GM23248 (cell line): ENCODE measurements at regions not wholly inside any gene's neighbourhood (a gene's known extent, or its start where the extent isn't known, plus 50 kb on each side); places are given as distances from the start of the nearest gene placed in this dataset.

ENCODE experiments used
- DNase-seq: peaks from one replicate; pipeline ENCODE4 v3.0.0-alpha.2; 2015
- H2AFZ ChIP-seq: fragments of 200-600 bp; sonication (generic); 2 replicates; pipeline ENCODE4 v1.6.1; 2016; ENCODE audit warnings: antibody characterized with exemption
- H3F3A ChIP-seq: fragments of 200-600 bp; sonication (generic); 2 replicates; pipeline ENCODE4 v1.6.1; 2016; ENCODE audit warnings: mild to moderate bottlenecking, antibody characterized with exemption, mixed run types; ENCODE audit not compliant: insufficient read depth
- H3K27ac ChIP-seq: fragments of 200-600 bp; sonication (generic); 2 replicates; pipeline ENCODE4 v1.5.1; 2016; ENCODE audit warnings: mild to moderate bottlenecking
- H3K27me3 ChIP-seq: fragments of 200-600 bp; sonication (generic); replicated peaks from 2 replicates; pipeline ENCODE4 v1.6.1; 2016; ENCODE audit warnings: mild to moderate bottlenecking; ENCODE audit not compliant: insufficient read depth
- H3K36me3 ChIP-seq: fragments of 200-600 bp; sonication (generic); 2 replicates; pipeline ENCODE4 v1.6.1; 2016; ENCODE audit warnings: low read depth, mild to moderate bottlenecking
- H3K4me1 ChIP-seq: fragments of 200-600 bp; sonication (generic); 2 replicates; pipeline ENCODE4 v1.6.1; 2016; ENCODE audit warnings: mild to moderate bottlenecking; ENCODE audit not compliant: insufficient read depth
- H3K4me2 ChIP-seq: fragments of 200-600 bp; sonication (generic); one replicate; pipeline ENCODE4 v1.6.1; 2016; ENCODE audit warnings: mild to moderate bottlenecking; ENCODE audit not compliant: unreplicated experiment
- H3K4me3 ChIP-seq: fragments of 200-600 bp; sonication (generic); 2 replicates; pipeline ENCODE4 v1.5.1; 2016; ENCODE audit warnings: mild to moderate bottlenecking
- H3K79me2 ChIP-seq: fragments of 200-600 bp; sonication (generic); 2 replicates; pipeline ENCODE4 v1.6.1; 2016; ENCODE audit warnings: mild to moderate bottlenecking; ENCODE audit not compliant: insufficient read depth
- H3K9ac ChIP-seq: fragments of 200-600 bp; sonication (generic); 2 replicates; pipeline ENCODE4 v1.6.1; 2016; ENCODE audit warnings: mild to moderate bottlenecking
- H3K9me2 ChIP-seq: fragments of 200-600 bp; sonication (generic); 2 replicates; pipeline ENCODE4 v1.6.1; 2016; ENCODE audit warnings: mixed run types, mild to moderate bottlenecking, moderate library complexity; ENCODE audit not compliant: insufficient read depth
- H3K9me3 ChIP-seq: fragments of 200-600 bp; sonication (generic); one replicate; pipeline ENCODE4 v1.6.1; 2017; ENCODE audit warnings: low read depth
- H4K20me1 ChIP-seq: fragments of 200-600 bp; sonication (generic); 2 replicates; pipeline ENCODE4 v1.6.0; 2016; ENCODE audit not compliant: insufficient read depth
- EZH2 ChIP-seq: fragments of 200-600 bp; sonication (generic); IDR thresholded peaks from 2 replicates; pipeline ENCODE4 v1.6.1; 2018; ENCODE audit warnings: antibody characterized with exemption, mild to moderate bottlenecking; ENCODE audit not compliant: insufficient read depth, poor library complexity, severe bottlenecking
- EZH2phosphoT487 ChIP-seq: fragments of 200-600 bp; sonication (generic); IDR thresholded peaks from 2 replicates; pipeline ENCODE4 v1.6.1; 2018; ENCODE audit warnings: antibody characterized with exemption, moderate library complexity, mild to moderate bottlenecking, low read depth; ENCODE audit not compliant: insufficient read depth
- WGBS, 2 experiments: methylation state at CpG; one replicate each; pipeline ENCODE4 v1.1.6; 2015 to 2017; ENCODE audit warnings: low lambda C conversion rate in 2 of 2, low coverage in 1 of 2; ENCODE audit errors: missing lambda C conversion rate in 2 of 2; 5-methylcytosine and 5-hydroxymethylcytosine counted together
- in situ Hi-C: fragments of 300-500 bp; cut with MboI; formaldehyde crosslinking; loops from 2 replicates; pipeline ENCODE4 v1.15.0; 2020

DNA sequence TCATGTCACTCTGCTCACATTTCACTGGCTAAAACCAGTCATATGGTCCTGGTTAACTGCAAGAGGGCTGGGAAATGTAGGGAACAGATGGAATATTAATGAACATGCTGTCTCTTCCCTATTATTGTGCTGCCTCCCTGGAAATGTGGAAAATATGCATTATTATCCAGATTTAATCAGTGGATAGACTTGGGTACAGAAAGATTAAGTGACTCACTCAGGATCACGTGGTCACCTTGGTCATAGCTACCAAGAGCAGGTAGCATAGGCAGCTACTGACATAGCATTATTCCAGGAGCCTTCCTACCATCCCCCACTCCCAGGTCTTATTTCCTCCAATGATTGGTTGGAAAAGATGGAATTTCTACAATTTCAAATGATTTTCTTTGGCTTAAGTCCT is 141.1 kb downstream of the HRH4 start:
- no peak overlapping the region for H2AFZ ChIP-seq
- H3K4me1 ChIP-seq = no peaks in the 10 kb centered on the region
- DNase-seq = no peak
- in situ Hi-C loops = no loop called here
- H3K4me2 ChIP-seq = no peak overlapping the region
- no peaks in the 10 kb centered on the region for H4K20me1 ChIP-seq
- H3K9me3 ChIP-seq = no peaks in the 10 kb centered on the region
- TF ChIP-seq EZH2phosphoT487 (no peak), EZH2 (no peak)
- no peaks in the 10 kb centered on the region for H3K79me2 ChIP-seq
- H3K27ac ChIP-seq = no peak overlapping the region
- H3K4me3 ChIP-seq = no peak overlapping the region
- H3F3A ChIP-seq = no peaks in the 10 kb centered on the region
- 5 to 13% methylated on average over 1 of the region's 1 CpG for WGBS, 2 experiments
- no peaks in the 10 kb centered on the region for H3K36me3 ChIP-seq
- H3K27me3 ChIP-seq = peaks cover 22% of the 10 kb centered on the region; the same call in 1 of the 2 replicates
- H3K9ac ChIP-seq = no peak overlapping the region
- H3K9me2 ChIP-seq = no peaks in the 10 kb centered on the region

DNA sequence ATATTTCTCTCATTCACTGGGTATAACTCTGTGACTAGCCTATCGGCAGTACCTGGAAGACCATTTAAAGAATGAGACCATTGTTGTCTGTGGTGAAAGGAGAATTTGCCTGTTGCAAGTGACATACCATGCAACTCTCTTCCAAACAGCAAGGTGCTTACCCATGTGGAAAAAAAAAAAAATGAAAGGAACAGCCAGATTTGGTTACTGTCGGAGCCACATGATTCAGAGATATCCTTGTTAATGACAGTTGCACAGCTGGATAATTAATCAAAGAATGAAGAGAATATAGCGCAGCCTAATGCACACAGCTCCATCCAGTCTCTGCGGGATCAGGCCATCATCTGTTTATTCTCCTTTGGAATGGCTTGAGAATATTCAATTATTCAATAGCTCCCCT is 141.8 kb downstream of the HRH4 start:
- H4K20me1 ChIP-seq = no peaks in the 10 kb centered on the region
- H3K4me2 ChIP-seq = no peak overlapping the region
- no peak overlapping the region for H3K27ac ChIP-seq
- H3K4me1 ChIP-seq = no peaks in the 10 kb centered on the region
- H3K4me3 ChIP-seq = no peak overlapping the region
- no peaks in the 10 kb centered on the region for H3K9me2 ChIP-seq
- in situ Hi-C loops = no loop called here
- no peaks in the 10 kb centered on the region for H3F3A ChIP-seq
- no peak for DNase-seq
- no peaks in the 10 kb centered on the region for H3K79me2 ChIP-seq
- H2AFZ ChIP-seq = no peak overlapping the region
- no peaks in the 10 kb centered on the region for H3K9me3 ChIP-seq
- TF ChIP-seq EZH2phosphoT487 (no peak), EZH2 (no peak)
- peaks cover 17% of the 10 kb centered on the region; the same call in 1 of the 2 replicates for H3K27me3 ChIP-seq
- 91 to 94% methylated on average over 4 of the region's 4 CpGs for WGBS, 2 experiments
- H3K9ac ChIP-seq = no peak overlapping the region
- no peaks in the 10 kb centered on the region for H3K36me3 ChIP-seq

- no peak overlapping the region for H3K9ac ChIP-seq
- no peaks in the 10 kb centered on the region for H3K9me3 ChIP-seq
- H3K36me3 ChIP-seq = no peaks in the 10 kb centered on the region
- no peak overlapping the region for H2AFZ ChIP-seq
- H3K4me2 ChIP-seq = no peak overlapping the region
- no peaks in the 10 kb centered on the region for H3K79me2 ChIP-seq
- no peak for DNase-seq
- H3K4me3 ChIP-seq = no peak overlapping the region
- no peak overlapping the region for H3K27ac ChIP-seq
- H3F3A ChIP-seq = no peaks in the 10 kb centered on the region
- no peak for TF ChIP-seq EZH2phosphoT487
- no peak for TF ChIP-seq EZH2
- H3K27me3 ChIP-seq = peaks cover 9% of the 10 kb centered on the region; the same call in 1 of the 2 replicates
- WGBS, 2 experiments = 15 to 21% methylated on average over 3 of the region's 3 CpGs
- H3K9me2 ChIP-seq = no peaks in the 10 kb centered on the region
- in situ Hi-C loops = no loop called here
- no peaks in the 10 kb centered on the region for H4K20me1 ChIP-seq
- H3K4me1 ChIP-seq = no peaks in the 10 kb centered on the region
These were observed 142.7 kb downstream of the HRH4 start for GRCh38 chr18:24603151-24603550.

- Histone ChIP-seq H3K27me3 (no peaks in the 10 kb centered on the region; the same call in none of the 2 replicates), H3K27ac (no peak overlapping the region), H3F3A (no peaks in the 10 kb centered on the region), H3K9me3 (no peaks in the 10 kb centered on the region), H3K9ac (no peak overlapping the region), H3K4me1 (no peaks in the 10 kb centered on the region), H3K36me3 (no peaks in the 10 kb centered on the region), H2AFZ (no peak overlapping the region), H3K9me2 (no peaks in the 10 kb centered on the region), H4K20me1 (no peaks in the 10 kb centered on the region), H3K4me2 (no peak overlapping the region), H3K79me2 (no peaks in the 10 kb centered on the region), H3K4me3 (no peak overlapping the region)
- 16 to 30% methylated on average over 1 of the region's 1 CpG for WGBS, 2 experiments
- TF ChIP-seq EZH2phosphoT487 = no peak
- in situ Hi-C loops = no loop called here
- no peak for DNase-seq
These were observed 145.0 kb downstream of the HRH4 start for GRCh38 chr18:24605444-24605843.

DNA sequence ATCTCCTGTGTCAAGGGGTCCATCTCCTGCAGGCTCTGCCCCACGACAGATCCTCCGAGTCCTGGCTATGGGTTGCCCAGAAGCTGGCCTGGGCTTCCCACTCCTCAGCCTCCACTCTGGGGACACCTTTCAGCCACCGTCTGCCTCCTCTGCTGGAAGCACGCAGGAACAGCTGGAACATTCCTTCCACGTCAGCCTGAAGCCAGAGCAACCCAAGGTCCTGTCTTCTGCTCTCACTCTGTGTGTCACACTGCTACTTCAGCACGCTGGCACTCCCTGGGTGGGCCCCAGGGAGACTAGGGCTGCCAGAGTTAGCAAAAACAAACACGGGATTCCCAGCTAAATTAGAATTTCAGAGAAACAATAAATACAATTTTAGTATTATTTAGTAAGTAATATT is 148.8 kb downstream of the HRH4 start:
- in situ Hi-C loops = no loop called here
- H4K20me1 ChIP-seq = no peaks in the 10 kb centered on the region
- no peaks in the 10 kb centered on the region for H3K9me3 ChIP-seq
- H2AFZ ChIP-seq = no peak overlapping the region
- H3K27me3 ChIP-seq = peaks cover 8% of the 10 kb centered on the region
- peak; percentile 25 for DNase-seq
- no peak overlapping the region for H3K27ac ChIP-seq
- no peaks in the 10 kb centered on the region for H3K36me3 ChIP-seq
- no peaks in the 10 kb centered on the region for H3F3A ChIP-seq
- no peak overlapping the region for H3K9ac ChIP-seq
- no peaks in the 10 kb centered on the region for H3K79me2 ChIP-seq
- no peak overlapping the region for H3K4me2 ChIP-seq
- H3K4me3 ChIP-seq = no peak overlapping the region
- H3K4me1 ChIP-seq = no peaks in the 10 kb centered on the region
- WGBS, 2 experiments = 31 to 37% methylated on average over 7 of the region's 7 CpGs
- TF ChIP-seq EZH2 = no peak
- TF ChIP-seq EZH2phosphoT487 = no peak
- no peaks in the 10 kb centered on the region for H3K9me2 ChIP-seq
